Activated CD4-positive, alpha-beta T cell treated with anti-CD3 and anti-CD28 coated beads, Interleukin-2, amount 50 U/mL, for 1 hour (primary cell): ENCODE measurements at regions not wholly inside any gene's neighbourhood (a gene's known extent, or its start where the extent isn't known, plus 50 kb on each side); places are given as distances from the start of the nearest gene placed in this dataset.

Experiments used
- DNase-seq: peaks from one replicate; pipeline ENCODE4 v3.0.0-alpha.2; 2020

DNA sequence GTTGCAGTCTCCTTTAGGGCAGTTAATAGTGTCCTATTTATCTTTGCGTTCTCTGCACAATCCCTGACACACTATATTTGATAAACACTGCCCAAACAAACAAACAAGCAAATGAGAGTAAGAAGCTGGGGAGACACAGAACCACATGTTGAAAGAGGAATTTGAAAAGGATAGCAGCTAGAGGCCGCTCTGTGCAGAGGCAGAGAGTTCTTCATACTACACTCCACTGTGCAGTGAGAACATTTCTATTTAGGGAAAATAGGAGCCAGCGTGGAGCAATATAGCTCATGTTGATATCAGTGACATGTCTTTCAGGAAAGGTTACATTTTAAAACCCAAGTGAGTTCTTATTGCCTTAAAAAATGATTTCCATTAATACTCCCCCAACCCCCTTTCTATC is 140.3 kb upstream of the SEL1L start:
- no peak for DNase-seq

DNA sequence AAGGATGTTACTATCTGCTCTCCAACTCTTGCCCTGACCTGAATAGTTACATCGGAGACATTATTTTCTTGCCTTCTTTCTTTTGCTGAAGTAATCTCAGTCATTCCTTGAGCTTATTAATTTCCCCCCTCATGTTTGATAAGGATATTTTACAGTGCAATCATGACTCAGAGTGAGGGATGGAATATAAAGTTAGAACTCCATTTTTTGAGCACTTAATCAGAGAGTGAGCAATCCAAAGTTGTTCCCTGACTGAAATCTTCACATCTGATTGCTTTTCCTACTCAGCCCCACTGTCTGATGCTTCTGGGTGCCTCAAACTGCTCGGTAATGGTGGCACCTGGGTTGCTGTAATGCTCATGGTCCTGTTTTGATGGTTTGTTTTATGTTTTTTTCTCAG is 142.7 kb upstream of the SEL1L start:
- DNase-seq = no peak

DNA sequence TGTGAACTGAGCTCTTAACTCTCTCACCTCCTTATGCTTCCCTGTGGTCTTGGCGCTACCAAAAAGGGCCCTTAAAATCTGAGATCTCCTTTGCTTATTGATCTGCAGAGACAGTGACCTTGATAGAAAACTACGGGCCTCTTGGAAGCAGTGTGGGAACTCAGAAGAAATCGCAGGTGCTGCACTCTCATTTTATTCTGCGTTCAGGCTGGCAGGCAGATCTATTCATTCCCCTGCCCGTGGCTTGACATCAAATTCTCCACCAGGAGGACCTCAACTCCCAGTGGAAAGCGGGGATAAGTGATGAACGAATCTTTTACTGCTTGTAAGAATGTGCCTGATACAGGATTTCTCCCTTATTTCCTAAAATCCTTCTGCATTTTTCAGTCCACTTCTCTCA is 143.2 kb upstream of the SEL1L start:
- DNase-seq = no peak

DNA sequence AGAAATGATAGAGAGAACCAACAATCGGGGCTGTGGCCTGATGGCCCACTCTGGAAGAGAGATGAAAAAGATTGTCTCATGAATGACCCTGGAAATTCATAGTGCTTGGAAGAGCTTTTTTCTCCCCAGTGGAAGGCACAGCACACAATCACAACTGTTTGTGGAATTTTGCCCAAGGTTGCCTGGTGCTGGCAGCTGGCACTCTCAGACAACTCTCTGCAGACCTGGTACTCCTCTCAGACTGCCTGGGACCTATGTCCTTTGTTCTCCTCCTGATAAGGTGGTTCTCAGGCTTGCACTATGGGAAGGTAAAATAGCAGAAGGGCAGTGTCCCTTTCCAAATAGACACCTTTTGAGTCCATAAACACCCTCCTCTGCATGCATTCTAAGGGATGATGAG is 144.1 kb upstream of the SEL1L start:
- no peak for DNase-seq

DNA sequence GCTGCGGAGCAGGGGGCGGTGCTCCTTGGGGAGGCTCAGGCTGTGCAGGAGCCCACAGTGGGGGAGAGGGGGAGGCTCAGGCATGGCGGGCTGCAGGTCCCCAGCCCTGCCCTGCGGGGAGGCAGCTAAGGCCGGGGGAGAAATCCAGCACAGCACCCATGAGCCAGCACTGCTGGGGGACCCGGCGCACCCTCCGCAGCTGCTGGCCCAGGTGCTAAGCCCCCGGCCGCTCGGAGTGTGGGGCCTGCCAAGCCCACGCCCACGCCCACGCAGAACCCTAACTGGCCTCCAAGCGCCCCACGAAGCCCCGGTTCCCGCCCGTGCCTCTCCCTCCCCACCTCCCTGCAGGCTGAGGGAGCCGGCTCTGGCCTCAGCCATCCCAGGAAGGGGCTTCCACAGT is 145.6 kb upstream of the SEL1L start:
- DNase-seq = no peak

DNA sequence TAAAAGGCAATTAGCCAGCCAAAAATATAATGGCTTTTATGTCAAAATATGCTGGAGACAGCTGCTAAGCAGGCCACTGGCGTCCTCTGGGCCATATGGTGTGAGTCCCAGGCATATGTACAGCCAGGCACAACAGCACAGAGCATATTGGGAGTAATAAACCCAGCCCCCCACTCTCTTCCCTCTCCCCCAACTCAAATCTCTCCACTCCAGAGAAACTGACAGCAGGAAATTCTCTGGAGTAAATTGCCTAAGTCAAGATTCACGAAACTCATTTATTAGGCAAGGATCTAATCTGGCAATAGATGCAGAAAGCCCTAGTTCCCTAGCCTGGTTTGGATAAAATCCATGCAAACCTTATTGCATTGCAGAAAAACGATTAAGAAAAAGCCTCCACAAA is 147.9 kb upstream of the SEL1L start:
- no peak for DNase-seq

DNA sequence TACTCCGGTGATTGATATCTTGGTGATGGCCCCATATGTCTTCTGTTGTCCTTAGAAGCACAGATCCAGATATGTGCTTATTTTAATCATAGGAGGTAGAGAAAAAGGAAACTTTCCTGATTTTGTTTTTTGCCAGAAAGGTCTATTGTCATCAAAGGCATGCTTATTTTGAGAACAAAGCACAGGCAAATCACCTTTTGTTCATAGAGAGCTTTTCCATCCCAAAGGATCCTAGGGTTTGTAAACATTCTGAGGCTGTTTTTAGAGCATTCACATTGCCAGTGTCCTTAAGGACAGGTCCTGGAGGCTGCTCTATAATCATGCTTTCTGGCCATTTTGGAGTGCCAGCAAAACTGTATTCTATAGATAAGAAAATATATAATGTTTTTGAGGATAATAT is 148.5 kb upstream of the SEL1L start:
- no peak for DNase-seq

DNA sequence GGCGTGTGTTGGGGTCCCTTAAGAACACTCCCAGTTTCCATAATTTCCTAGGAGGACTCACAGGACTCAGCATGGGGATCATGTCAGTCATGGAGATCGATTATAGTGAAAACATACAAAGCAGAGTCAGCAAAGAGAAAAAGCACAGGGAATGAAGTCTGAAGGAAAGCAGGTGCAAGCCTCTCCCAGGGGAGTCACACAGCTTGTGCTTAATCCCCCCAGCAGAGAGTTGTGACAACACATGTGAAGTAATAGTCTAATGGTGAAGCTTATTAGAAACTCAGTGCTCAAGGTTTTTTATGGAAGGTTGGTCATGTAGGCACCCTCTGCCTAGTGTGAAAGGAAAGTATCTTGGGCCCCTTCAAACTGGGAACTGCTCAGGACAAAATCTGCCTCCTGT is 149.0 kb upstream of the SEL1L start:
- DNase-seq = no peak

DNA sequence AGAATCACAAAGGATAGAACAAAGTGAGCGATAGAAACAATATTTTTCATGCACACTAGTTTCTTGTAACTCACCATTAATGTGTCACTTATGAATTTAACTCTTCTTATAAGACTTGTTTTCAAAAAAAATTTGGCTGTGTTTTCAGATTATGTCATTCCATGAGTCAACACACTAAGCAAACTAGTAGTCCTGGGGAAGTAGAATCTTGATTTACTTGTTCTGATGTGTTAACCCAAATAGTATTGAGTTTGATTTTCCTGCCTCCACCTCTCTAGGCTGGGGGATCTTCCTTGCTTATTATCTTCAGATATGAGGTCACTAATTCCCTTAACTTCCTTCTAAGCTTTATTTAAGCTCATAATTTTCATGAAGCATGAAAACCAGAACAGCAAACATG is 151.0 kb upstream of the SEL1L start:
- DNase-seq = no peak

DNA sequence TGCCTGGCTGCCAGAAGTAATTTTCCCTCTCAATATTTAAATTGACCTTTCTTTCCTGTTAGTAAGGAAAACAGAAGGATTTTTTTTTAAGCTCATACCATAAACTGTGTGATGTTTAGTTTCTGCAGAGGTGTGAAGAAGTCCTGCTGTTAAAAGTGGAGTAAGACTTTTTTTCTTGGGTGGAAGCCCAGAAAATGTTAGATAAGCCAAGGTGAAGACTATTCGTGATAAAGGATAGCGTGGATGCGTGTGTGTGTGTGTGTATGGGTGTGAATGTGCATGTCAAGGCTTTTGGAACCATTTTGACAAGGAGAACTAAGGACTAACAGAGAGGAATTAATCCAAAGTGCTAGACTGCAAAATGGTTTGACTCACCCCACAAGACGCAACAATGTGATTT is 152.9 kb upstream of the SEL1L start:
- DNase-seq = no peak

DNA sequence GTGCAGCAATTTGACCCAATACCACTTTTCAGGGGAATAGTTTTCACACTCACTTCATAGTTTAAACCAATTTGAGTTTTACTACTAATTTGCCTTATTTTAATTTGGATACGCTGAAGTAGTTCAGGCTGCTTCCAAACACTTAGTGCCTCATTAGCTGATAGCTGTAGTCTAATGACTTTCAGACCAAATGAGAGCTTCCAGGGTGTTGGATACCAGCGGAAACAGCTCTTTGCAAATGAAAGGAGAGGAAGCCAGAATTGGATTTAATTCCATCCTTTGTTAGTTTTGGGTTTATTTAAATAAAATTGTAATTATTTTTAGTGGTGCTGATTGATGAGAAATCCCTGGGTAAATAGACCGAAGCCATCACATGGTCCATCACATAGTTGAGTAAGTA is 158.3 kb upstream of the SEL1L start:
- no peak for DNase-seq

DNA sequence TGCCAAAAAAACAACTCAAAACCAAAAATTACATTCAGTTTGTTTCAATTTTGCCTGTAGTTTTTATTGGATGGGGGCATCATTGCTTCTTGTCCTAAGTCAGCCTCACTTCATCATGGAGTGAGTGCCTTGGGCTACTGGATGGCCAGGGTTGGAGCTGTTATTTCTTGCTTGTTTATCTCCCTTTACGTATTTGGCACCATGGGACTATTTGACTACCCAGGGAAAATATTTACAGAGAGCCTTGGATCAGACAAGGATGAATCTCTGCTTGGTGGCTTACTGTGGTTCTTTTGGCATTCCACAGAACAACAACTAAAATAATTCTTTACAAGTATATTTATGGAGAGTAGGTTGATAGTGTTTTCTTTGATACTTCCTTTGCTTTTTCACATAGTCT is 160.8 kb upstream of the SEL1L start:
- no peak for DNase-seq

DNA sequence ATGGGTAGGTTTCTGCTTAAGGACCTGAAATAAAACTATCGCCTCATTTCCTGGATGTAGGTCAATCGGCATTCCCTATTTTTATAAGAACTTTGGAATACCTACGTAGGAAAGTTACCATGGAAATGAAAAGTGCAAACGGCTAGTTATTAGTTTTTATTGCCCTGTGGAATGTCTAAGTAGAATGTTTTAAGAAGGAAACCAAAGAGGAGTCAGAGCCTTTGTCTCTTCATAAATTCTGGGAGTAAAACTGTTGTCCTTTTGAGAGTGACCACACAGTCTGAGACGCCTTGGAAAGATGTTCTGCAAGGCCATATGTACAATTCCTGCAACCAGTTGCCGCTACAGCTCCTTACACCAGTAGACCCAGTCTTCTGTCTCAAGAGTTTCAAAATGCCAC is 176.0 kb upstream of the SEL1L start:
- no peak for DNase-seq

DNA sequence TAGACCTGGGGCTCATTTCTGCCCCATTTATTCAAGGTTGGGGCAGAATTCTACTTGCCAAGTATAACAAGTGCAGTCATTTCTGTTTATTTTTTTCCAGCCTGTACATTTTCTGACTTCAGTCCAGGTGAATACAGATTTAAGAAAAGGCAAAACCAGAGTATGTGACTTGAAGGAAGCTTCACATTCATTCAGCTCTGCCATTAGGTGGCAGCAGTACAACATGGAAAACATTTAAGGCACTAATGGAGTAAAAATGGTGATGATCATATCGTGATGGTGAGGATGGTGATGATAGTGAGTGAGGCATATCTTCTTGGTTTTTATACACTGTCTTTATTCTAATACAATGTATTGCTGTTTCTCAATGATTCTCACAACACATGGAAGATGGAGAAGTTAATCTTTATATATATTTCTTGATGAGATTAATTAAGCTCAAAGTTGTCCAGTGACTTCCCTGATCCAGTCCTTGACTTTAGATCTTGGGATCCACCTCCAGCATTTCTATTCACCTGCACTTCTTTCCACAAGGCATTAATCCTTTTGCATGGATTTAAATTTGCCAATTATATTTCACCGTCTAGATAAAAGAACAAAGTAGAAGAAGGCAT is 176.7 kb upstream of the SEL1L start:
- no peak for DNase-seq

DNA sequence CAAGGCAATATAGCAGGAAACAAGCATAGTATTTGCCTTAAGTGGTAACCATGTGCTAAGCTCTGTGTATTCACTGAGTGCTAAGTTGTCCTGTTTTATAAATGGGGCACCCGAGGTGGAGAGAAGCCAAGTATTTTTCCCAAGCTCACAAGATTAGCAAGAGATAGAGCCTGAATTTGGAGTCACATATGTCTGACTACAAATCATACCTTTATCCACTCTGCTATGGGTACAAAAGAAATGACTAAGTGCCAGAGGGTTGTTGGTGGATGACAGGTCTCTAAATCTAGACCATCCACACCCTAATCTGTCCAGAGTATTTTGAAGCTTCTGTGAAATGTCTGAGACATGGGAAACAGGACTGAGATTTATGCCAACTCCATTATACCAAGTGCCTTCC is 182.1 kb upstream of the SEL1L start:
- DNase-seq = no peak

DNA sequence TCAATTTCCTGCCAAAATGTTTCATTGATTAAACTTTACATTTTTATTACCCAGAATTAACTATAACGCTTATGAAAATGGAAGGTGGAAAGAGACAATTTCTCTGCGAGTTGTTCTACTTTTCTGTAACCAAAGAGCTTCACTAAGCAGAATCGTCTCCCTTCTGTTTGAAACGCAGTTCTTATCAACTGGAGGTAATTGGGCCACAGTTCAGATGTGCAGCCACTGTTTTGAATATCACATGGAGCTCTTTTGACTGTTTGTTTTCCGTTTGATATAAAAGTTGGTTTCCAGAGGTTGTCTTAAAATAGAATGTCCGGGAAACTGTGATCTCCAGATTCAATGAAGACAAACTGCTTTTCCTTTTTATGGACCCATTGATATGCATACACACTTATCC is 183.3 kb upstream of the SEL1L start:
- no peak for DNase-seq

DNA sequence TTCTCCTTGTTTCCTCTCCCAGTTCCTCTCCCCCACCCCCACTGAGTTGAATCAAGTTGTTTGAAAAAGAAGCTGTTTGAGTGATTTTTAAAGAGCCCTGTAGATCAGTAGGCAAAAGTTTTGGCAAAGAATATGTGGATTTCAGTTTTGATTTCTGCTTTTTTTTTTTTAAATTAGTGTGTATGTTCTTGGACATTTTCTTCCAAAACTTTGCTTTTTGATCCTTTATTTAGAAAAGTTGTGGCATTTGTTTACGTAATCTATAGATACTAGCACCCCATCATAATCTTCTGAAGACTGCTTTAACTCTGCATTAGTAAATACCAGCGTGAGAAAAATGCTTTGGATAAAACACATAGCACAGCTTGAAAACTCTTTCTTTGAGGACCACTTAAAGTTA is 190.3 kb upstream of the SEL1L start:
- DNase-seq = no peak

DNA sequence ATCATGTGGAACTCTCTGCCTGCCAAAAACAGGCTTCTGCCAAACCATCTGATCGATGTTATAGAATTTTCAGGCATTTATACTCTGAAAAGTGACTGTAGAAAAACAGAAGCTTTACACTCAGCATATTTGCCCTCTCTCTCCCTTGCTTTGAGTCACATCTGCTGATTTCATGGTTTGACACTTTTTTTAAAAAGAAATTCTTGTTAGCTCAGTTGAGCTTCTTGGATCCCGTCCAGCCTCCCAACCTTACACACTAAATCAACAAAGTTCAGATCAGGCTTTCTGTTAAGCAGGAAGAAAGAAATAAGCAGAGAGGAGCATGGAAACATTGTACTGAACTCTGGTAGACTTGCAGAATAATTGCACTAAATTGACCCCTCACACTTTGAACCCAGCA is 193.6 kb upstream of the SEL1L start:
- DNase-seq = no peak

DNA sequence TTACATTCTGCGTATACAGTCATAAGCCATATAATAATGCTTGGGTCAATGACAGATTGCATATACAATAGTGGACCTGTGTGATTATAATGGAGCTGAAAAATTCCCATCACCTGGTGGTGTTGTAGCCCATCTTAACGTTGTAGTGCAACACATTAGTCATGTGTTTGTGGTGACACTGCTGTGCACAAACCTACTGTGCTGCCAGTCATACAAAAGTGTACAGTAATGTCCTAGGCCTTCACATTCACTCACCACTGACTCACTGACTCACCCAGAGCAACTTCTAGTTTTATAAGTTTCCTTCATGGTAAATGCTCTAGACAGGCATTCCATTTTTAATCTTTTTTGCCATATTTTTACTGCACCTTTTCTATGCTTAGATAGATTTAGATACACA is 194.8 kb upstream of the SEL1L start:
- no peak for DNase-seq

DNA sequence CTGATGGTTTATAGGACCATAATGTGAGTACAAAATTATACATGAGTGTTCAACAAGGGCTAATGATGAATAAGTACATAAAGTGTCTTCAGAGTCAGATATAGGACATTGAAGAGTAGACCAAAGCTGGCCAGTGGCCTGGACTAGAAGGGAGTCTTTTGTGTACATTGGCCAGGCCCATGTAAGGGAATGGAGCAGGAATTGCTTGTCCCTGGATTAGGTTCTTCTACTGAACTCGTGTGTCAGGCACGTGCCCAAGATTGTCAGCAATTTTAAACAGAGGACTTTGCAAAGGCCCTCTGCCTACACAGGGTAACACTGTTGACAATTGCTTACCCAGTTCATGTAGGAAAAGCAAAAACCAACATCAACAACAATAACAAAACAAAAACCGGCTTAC is 196.0 kb upstream of the SEL1L start:
- DNase-seq = no peak

DNA sequence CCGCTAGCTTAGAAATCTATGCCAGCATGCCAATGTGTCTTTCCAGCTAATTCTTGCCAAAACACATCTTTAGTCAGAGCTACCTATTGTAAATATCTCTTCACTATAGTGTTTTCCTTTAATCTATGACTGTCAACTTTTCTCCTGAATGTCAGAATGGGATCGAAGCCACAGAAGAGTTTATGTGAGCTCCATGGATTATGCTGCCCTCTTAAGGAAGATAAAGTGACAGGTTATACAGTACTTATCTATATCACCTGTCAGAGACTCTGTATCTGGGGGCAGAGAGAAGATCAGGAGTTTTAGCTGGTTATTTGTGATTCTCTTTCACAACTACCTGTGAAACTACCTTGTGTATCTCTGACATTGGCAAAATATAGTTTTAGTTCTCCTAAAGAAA is 204.3 kb upstream of the SEL1L start:
- no peak for DNase-seq

DNA sequence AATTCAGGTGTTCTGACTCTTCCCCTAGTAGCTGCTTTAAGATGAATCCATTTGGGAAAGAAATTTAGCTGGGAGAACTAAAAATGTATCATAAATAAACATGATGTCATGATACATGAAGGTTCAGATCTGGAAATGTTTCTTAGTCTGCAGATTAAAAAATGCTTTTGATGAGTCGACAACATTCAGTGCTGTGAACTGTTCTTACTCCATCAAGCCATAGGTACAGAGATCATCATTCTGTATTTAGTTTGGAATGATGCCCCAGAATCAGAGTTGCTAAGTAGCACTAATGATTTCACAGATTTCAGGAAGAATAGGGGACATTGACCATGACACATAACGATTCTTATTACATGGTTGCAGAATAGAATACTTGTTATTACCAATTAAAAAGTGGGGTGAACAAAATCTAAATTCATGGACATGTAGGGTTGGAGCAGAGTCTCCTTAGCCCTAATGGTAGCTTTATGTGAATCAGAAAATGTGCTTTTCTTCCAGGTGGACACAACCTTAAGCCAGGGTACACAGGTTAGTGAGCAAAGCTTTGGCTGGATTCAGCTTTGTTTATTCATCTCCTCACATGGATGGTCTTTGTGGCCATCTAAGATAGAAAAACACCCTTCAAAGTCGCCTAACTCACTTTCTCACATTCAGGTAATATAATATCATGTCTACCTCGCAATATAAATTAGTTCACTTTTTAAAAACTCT is 205.4 kb upstream of the SEL1L start:
- no peak for DNase-seq

DNA sequence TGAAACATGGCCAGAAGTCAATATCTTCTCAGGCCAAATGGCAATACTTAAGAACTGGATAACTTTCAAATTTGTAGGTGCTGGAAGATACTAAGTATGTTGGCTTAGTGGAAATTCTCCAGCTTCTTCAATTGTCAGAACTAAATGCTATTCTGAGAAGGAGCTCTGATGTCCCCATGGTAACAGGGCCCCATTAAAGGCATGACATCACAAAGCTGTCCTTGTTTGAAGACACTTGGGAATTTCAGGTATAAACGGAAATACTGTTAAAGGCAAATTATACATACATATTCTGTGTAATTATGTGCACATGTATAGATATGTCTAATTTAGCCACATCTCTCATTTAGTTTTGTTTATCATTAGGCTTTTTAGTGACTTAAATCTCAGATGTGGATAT is 210.0 kb upstream of the SEL1L start:
- DNase-seq = no peak

DNA sequence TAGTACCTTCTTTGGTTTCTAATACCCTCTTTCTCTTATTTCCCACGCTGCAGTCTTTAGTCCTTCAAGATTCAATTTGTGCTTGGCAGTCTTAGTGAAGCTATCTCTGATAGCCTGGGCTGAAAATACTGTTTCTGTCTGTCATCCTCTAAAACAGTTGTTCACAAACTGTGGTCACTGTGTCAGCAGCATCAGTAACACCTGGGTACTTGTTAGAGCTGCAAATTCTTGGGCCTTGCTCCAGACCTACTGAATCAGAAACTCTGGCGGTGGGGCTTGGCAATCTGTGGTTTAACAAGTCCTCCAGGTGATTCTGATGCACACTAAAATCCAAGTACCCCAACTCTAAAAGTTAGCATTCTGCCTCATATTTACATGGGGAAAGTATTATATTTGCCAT is 217.5 kb upstream of the SEL1L start:
- DNase-seq = no peak

DNA sequence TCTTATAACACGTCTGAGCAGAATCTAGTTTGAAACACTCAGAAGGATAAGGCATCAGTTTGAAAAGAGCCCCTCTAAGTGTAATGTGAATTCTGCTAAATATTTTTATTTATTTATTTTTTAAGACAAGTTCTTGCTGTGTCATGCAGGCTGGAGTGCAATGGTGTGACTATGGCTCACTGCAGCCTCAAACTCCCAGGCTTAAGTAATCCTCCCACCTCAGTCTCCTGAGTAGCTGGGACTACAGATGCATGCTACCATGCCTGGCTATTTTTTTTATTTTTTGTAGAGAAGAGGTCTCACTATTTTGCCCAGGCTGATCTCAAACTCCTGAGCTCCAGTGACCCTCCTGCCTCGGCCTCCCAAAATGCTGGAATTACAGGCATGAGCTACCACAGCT is 225.9 kb upstream of the SEL1L start:
- no peak for DNase-seq
